ENCODE measurements at regions not wholly inside any gene's neighbourhood (a gene's known extent, or its start where the extent isn't known, plus 50 kb on each side); places are given as distances from the start of the nearest gene placed in this dataset.

DNA sequence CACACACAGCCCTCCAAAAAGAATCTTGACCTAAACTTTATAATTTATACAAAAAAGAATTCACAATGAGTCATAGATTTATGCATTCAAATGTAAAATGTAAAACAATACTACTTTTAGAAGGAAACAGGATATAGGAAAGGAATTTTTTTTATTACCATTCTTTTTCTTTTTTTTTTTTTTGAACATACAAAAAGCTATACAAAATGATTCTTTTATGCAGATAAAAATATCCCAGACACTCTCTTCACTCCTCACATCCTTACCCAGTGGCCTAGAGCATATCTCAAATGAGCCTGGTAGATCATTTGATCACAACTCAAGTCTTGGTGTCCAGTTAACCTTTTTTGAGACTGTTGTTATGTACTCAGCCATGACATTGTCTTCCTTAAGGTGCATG lies 307.3 kb upstream of the KLF3 start:
- TF ChIP-seq MAFK (IDR thresholded peaks at IDR 0.05; ENCODE audit: low read depth, low read length), result no peak
- TF ChIP-seq CHD1 (IDR thresholded peaks at IDR 0.05; ENCODE audit: low read depth, low read length), result no peak
- TF ChIP-seq BHLHE40 (IDR thresholded peaks at IDR 0.05; ENCODE audit: low read depth, low read length), result no peak
- TF ChIP-seq MXI1 (IDR thresholded peaks at IDR 0.05; ENCODE audit: borderline replicate concordance, low read depth, low read length), result no peak
- no peak for TF ChIP-seq RCOR1 (IDR thresholded peaks at IDR 0.05; ENCODE audit: insufficient replicate concordance, low read length)
- no peak for TF ChIP-seq NFE2L2 (IDR thresholded peaks at IDR 0.05; ENCODE audit: low read depth, low read length)
- TF ChIP-seq, protein P1, sequence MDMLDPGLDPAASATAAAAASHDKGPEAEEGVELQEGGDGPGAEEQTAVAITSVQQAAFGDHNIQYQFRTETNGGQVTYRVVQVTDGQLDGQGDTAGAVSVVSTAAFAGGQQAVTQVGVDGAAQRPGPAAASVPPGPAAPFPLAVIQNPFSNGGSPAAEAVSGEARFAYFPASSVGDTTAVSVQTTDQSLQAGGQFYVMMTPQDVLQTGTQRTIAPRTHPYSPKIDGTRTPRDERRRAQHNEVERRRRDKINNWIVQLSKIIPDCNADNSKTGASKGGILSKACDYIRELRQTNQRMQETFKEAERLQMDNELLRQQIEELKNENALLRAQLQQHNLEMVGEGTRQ (IDR thresholded peaks at IDR 0.05; ENCODE audit: low read depth, low read length), result no peak
- TF ChIP-seq FOS (IDR thresholded peaks at IDR 0.05; ENCODE audit: low read depth, low read length), result no peak
- no peak for TF ChIP-seq MAZ (IDR thresholded peaks at IDR 0.05; ENCODE audit: borderline replicate concordance, low read depth, low read length)
- TF ChIP-seq CEBPB (IDR thresholded peaks at IDR 0.05; ENCODE audit: low read depth, low read length), result no peak
- TF ChIP-seq RAD21 (IDR thresholded peaks at IDR 0.05; ENCODE audit: low read length), result no peak
- no peak for TF ChIP-seq SMC3 (IDR thresholded peaks at IDR 0.05; ENCODE audit: low read depth, low read length)
- TF ChIP-seq RFX5 (IDR thresholded peaks at IDR 0.05; ENCODE audit: low read depth, low read length), result no peak
- TF ChIP-seq, protein P2, sequence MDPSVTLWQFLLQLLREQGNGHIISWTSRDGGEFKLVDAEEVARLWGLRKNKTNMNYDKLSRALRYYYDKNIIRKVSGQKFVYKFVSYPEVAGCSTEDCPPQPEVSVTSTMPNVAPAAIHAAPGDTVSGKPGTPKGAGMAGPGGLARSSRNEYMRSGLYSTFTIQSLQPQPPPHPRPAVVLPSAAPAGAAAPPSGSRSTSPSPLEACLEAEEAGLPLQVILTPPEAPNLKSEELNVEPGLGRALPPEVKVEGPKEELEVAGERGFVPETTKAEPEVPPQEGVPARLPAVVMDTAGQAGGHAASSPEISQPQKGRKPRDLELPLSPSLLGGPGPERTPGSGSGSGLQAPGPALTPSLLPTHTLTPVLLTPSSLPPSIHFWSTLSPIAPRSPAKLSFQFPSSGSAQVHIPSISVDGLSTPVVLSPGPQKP (IDR thresholded peaks at IDR 0.05; ENCODE audit: borderline replicate concordance, low read depth, low read length), result no peak
- TF ChIP-seq, protein P3, sequence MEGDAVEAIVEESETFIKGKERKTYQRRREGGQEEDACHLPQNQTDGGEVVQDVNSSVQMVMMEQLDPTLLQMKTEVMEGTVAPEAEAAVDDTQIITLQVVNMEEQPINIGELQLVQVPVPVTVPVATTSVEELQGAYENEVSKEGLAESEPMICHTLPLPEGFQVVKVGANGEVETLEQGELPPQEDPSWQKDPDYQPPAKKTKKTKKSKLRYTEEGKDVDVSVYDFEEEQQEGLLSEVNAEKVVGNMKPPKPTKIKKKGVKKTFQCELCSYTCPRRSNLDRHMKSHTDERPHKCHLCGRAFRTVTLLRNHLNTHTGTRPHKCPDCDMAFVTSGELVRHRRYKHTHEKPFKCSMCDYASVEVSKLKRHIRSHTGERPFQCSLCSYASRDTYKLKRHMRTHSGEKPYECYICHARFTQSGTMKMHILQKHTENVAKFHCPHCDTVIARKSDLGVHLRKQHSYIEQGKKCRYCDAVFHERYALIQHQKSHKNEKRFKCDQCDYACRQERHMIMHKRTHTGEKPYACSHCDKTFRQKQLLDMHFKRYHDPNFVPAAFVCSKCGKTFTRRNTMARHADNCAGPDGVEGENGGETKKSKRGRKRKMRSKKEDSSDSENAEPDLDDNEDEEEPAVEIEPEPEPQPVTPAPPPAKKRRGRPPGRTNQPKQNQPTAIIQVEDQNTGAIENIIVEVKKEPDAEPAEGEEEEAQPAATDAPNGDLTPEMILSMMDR (conservative IDR thresholded peaks at IDR 0.05; ENCODE audit: low read depth, low read length), result no peak
- BruUV-seq (replicated peaks), result no TSS peak
- Histone ChIP-seq H3K79me1 (ENCODE audit: low read depth in 1 of 2, low read length in 2 of 2) (no peaks in the 10 kb centered on the region), H4K5ac (ENCODE audit: low read depth, low read length) (no peak overlapping the region), H4K91ac (ENCODE audit: insufficient read depth, low read depth, low read length) (no peak overlapping the region), H3K56ac (ENCODE audit: extremely low read depth, insufficient read depth, low read length) (no peak overlapping the region), H3K4me3 (ENCODE audit: insufficient read depth, low read depth, low read length) (no peak overlapping the region), H3K9ac (ENCODE audit: low read depth, low read length) (no peak overlapping the region), H3K18ac (ENCODE audit: low read depth, low read length) (no peak overlapping the region), H4K20me1 (ENCODE audit: insufficient read depth, low read length) (no peaks in the 10 kb centered on the region), H3K23ac (ENCODE audit: low read depth, low read length) (no peak overlapping the region), H2BK5ac (ENCODE audit: low read depth, low read length, poor library complexity, severe bottlenecking) (no peak overlapping the region), H3K4ac (ENCODE audit: low read depth, low read length) (no peak overlapping the region), H3K27me3 (ENCODE audit: control insufficient read depth, insufficient read depth, low read length) (peaks cover 3% of the 10 kb centered on the region; the same call in 1 of the 2 replicates), H2AK5ac (ENCODE audit: low read depth, low read length) (no peak overlapping the region), H3K36me3 (ENCODE audit: control insufficient read depth, insufficient read depth, low read length) (no peaks in the 10 kb centered on the region), H4K8ac (ENCODE audit: low read depth in 2 of 2, low read length in 2 of 2) (no peak overlapping the region), H2BK15ac (ENCODE audit: low read depth, low read length) (no peak overlapping the region), H2BK20ac (ENCODE audit: low read depth, low read length) (no peak overlapping the region), H3K9me3 (ENCODE audit: control insufficient read depth, insufficient read depth, low read length) (no peaks in the 10 kb centered on the region), H2BK120ac (ENCODE audit: low read depth, low read length) (no peak overlapping the region), H3K4me2 (ENCODE audit: low read depth, low read length) (no peak overlapping the region), H3K9me1 (ENCODE audit: insufficient read depth, low read length) (no peaks in the 10 kb centered on the region), H3K14ac (replicated peaks; ENCODE audit: low read depth, low read length) (no peak overlapping the region), H3K4me1 (ENCODE audit: control insufficient read depth, insufficient read depth, low read length) (no peaks in the 10 kb centered on the region), H2AFZ (replicated peaks; ENCODE audit: low read length, poor library complexity) (no peak overlapping the region), H3K27ac (ENCODE audit: insufficient read depth, low read length) (no peak overlapping the region), H2AK9ac (replicated peaks; ENCODE audit: low read depth, low read length, poor library complexity) (no peak overlapping the region)
- CTCF ChIA-PET, result interaction anchor here (0.8 kb wide), 1 partner anchor 37 kb away, joined by 6 read pairs; no protein-coding TSS in a partner anchor
- DNase-seq, result no peak
- ATAC-seq (ENCODE audit: low read depth), result no peak
- POLR2A ChIA-PET (ENCODE audit: unreplicated experiment), result no interaction called here
- in situ Hi-C loops (cut with MboI; ENCODE audit: low sequenced_read_pairs), result no loop called here
- dilution Hi-C loops (cut with HindIII; ENCODE audit: low sequenced_read_pairs, unreplicated experiment), result no loop called here
- intact Hi-C loops (cut with micrococcal nuclease), result no loop called here

All from IMR-90 (cell line).